Neuronal stem cell (in vitro differentiated cells): ENCODE measurements at regions not wholly inside any gene's neighbourhood (a gene's known extent, or its start where the extent isn't known, plus 50 kb on each side); places are given as distances from the start of the nearest gene placed in this dataset.

Experiments used
- DNase-seq: peaks from one replicate; pipeline ENCODE4 v3.0.0-alpha.2; 2013; ENCODE audit warnings: low spot score
- H2AFZ ChIP-seq: one replicate; pipeline ENCODE4 v1.6.1; 2013; ENCODE audit warnings: mild to moderate bottlenecking, low read length, inconsistent platforms
- H2AK5ac ChIP-seq: 2 replicates; pipeline ENCODE4 v1.6.1; 2013; ENCODE audit warnings: low read depth, mild to moderate bottlenecking, inconsistent platforms, low read length, moderate library complexity, mixed read lengths
- H2BK120ac ChIP-seq: 2 replicates; pipeline ENCODE4 v1.6.1; 2013; ENCODE audit warnings: low read depth, mild to moderate bottlenecking, inconsistent platforms, low read length, moderate library complexity, mixed read lengths
- H2BK12ac ChIP-seq: one replicate; pipeline ENCODE4 v1.6.1; 2013; ENCODE audit warnings: low read length, inconsistent platforms
- H2BK15ac ChIP-seq: 2 replicates; pipeline ENCODE4 v1.6.1; 2013; ENCODE audit warnings: mild to moderate bottlenecking, low read length, inconsistent platforms, mixed read lengths
- H2BK5ac ChIP-seq: one replicate; pipeline ENCODE4 v1.6.1; 2013; ENCODE audit warnings: inconsistent platforms, mild to moderate bottlenecking, low read length, moderate library complexity
- H3K14ac ChIP-seq: one replicate; pipeline ENCODE4 v1.6.1; 2013; ENCODE audit warnings: low read length, inconsistent platforms
- H3K18ac ChIP-seq: 2 replicates; pipeline ENCODE4 v1.6.1; 2013; ENCODE audit warnings: low read length, inconsistent platforms
- H3K23ac ChIP-seq: 2 replicates; pipeline ENCODE4 v1.6.1; 2013; ENCODE audit warnings: low read depth, mild to moderate bottlenecking, mixed read lengths, low read length, inconsistent platforms; ENCODE audit not compliant: poor library complexity
- H3K27ac ChIP-seq: replicated peaks from 3 replicates; pipeline ENCODE4 v1.5.1; 2013; ENCODE audit warnings: low read length, inconsistent platforms
- H3K27me3 ChIP-seq, 3 experiments: 2 replicates each; pipeline ENCODE4 v1.6.1; 2013; ENCODE audit warnings: low read length in 3 of 3, mild to moderate bottlenecking in 2 of 3, inconsistent platforms in 1 of 3, low read depth in 1 of 3, mixed read lengths in 1 of 3, moderate library complexity in 1 of 3; ENCODE audit not compliant: control insufficient read depth in 3 of 3, insufficient read depth in 3 of 3
- H3K36me3 ChIP-seq, 2 donors: replicated peaks in 1 of 2; 2 replicates each; pipeline ENCODE4 v1.6.1; 2013; ENCODE audit warnings: low read length in 2 of 2; ENCODE audit not compliant: control insufficient read depth in 2 of 2, insufficient read depth in 2 of 2
- H3K4ac ChIP-seq: 2 replicates; pipeline ENCODE4 v1.6.1; 2013; ENCODE audit warnings: inconsistent platforms, mild to moderate bottlenecking, low read length, moderate library complexity
- H3K4me1 ChIP-seq, 2 donors: 1 replicate in 1 of 2; 2 replicates in 1 of 2; pipeline ENCODE4 v1.6.1; 2013; ENCODE audit warnings: low read length in 2 of 2, low read depth in 1 of 2; ENCODE audit not compliant: control insufficient read depth in 2 of 2, insufficient read depth in 1 of 2
- H3K4me2 ChIP-seq: one replicate; pipeline ENCODE4 v1.6.1; 2013; ENCODE audit warnings: mild to moderate bottlenecking, low read length, inconsistent platforms; ENCODE audit not compliant: insufficient read depth, poor library complexity, severe bottlenecking
- H3K4me3 ChIP-seq, 2 donors: 2 replicates each; pipeline ENCODE4 v1.5.1; 2013; ENCODE audit warnings: low read length in 2 of 2, mild to moderate bottlenecking in 2 of 2, inconsistent platforms in 1 of 2, moderate library complexity in 1 of 2
- H3K79me1 ChIP-seq: one replicate; pipeline ENCODE4 v1.6.1; 2013; ENCODE audit warnings: low read depth, mild to moderate bottlenecking, inconsistent platforms, low read length, moderate library complexity
- H3K9ac ChIP-seq: one replicate; pipeline ENCODE4 v1.6.1; 2013; ENCODE audit warnings: mild to moderate bottlenecking, low read depth, low read length, inconsistent platforms; ENCODE audit not compliant: poor library complexity
- H3K9me3 ChIP-seq, 2 donors: replicated peaks in 1 of 2; 2 replicates each; pipeline versions ENCODE3 to v1.6.1; 2013; ENCODE audit warnings: low read length in 2 of 2, mild to moderate bottlenecking in 2 of 2, inconsistent platforms in 1 of 2, low read depth in 1 of 2, mixed read lengths in 1 of 2, moderate library complexity in 1 of 2; ENCODE audit not compliant: control insufficient read depth in 2 of 2, insufficient read depth in 1 of 2
- H4K8ac ChIP-seq: one replicate; pipeline ENCODE4 v1.6.1; 2013; ENCODE audit warnings: low read depth, mild to moderate bottlenecking, inconsistent platforms, low read length, moderate library complexity
- H4K91ac ChIP-seq: one replicate; pipeline ENCODE4 v1.6.1; 2013; ENCODE audit warnings: low read length, low read depth, mild to moderate bottlenecking, inconsistent platforms; ENCODE audit not compliant: poor library complexity
- WGBS, 2 donors: extraction: QIAGEN DNeasy Blood & Tissue Kit; methylation state at CpG; one replicate each; pipeline ENCODE4 v1.1.7; 2013; ENCODE audit warnings: missing lambda C conversion rate in 2 of 2, mixed read lengths in 1 of 2; ENCODE audit not compliant: insufficient read length in 2 of 2, insufficient replicate concordance in 1 of 2; ENCODE audit errors: extremely low coverage in 2 of 2; 5-methylcytosine and 5-hydroxymethylcytosine counted together

GRCh38 chr9:106438928-106439327 lies 424.0 kb upstream of the ZNF462 start:
- no CpG with 5 or more reads among the region's 3 CpGs for WGBS, 2 donors

DNA sequence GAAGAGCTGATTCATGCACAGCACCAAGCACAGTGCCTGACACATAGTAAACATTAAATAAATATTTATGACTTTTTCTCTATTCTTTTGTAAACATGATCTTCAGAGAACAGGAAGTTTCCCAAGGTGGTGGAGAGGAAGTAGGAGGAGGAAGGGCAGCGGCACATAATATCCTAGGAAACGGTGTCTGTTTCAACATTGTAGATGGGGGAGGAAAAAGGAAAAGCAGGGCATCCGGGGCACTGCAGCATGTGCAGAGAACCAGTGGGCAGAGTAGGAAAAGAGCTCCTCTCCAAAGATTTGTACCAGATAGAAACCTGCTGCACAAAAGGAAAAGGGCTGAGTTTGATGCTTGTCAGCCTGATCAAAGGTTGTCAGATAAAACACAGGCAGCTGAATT lies 421.7 kb upstream of the ZNF462 start:
- Histone ChIP-seq H3K36me3 (no peaks in the 10 kb centered on the region), H2BK5ac (no peak overlapping the region), H3K27me3 (no peaks in the 10 kb centered on the region), H2BK120ac (no peak overlapping the region), H3K4me3 (no peak overlapping the region), H4K91ac (no peak overlapping the region), H3K14ac (no peak overlapping the region), H2AFZ (no peak overlapping the region), H2AK5ac (no peak overlapping the region), H3K9me3 (peaks cover 0 to 3% of the 10 kb centered on the region in 2 donors), H3K23ac (no peak overlapping the region), H2BK15ac (no peak overlapping the region), H4K8ac (no peak overlapping the region), H3K4me1 (peaks cover 2 to 4% of the 10 kb centered on the region in 2 donors), H3K9ac (no peak overlapping the region), H3K79me1 (no peaks in the 10 kb centered on the region), H3K4ac (no peak overlapping the region), H3K18ac (no peak overlapping the region), H3K4me2 (no peak overlapping the region), H2BK12ac (no peak overlapping the region), H3K27ac (no peak overlapping the region)
- DNase-seq = no peak
- no CpG with 5 or more reads among the region's 3 CpGs for WGBS, 2 donors

More at GRCh38 chr9:106438928-106439327, 424.0 kb upstream of the ZNF462 start:
- Histone ChIP-seq H3K4ac (no peak overlapping the region), H4K8ac (no peak overlapping the region), H3K18ac (no peak overlapping the region), H2BK12ac (no peak overlapping the region), H3K79me1 (no peaks in the 10 kb centered on the region), H3K9ac (no peak overlapping the region), H4K91ac (no peak overlapping the region), H3K9me3 (peaks cover 0 to 3% of the 10 kb centered on the region in 2 donors), H2BK120ac (no peak overlapping the region), H3K14ac (no peak overlapping the region), H3K4me1 (peaks cover 2 to 4% of the 10 kb centered on the region in 2 donors), H3K4me3 (no peak overlapping the region), H3K23ac (no peak overlapping the region), H2AK5ac (no peak overlapping the region), H3K27ac (no peak overlapping the region), H3K4me2 (no peak overlapping the region), H2BK5ac (no peak overlapping the region), H3K27me3 (no peaks in the 10 kb centered on the region), H2BK15ac (no peak overlapping the region), H2AFZ (peak overlapping the region; percentile 26), H3K36me3 (no peaks in the 10 kb centered on the region)
- peak; percentile 1 for DNase-seq

- no peak overlapping the region for H2BK12ac ChIP-seq
- WGBS, 2 donors = no CpG with 5 or more reads among the region's 1 CpG
- H2AK5ac ChIP-seq = no peak overlapping the region
- no peak overlapping the region for H2BK120ac ChIP-seq
- no peak for DNase-seq
- no peak overlapping the region for H3K27ac ChIP-seq
- H4K91ac ChIP-seq = no peak overlapping the region
- H3K9ac ChIP-seq = no peak overlapping the region
- H3K27me3 ChIP-seq = no peaks in the 10 kb centered on the region
- no peak overlapping the region for H2BK5ac ChIP-seq
- no peaks in the 10 kb centered on the region for H3K79me1 ChIP-seq
- H3K4ac ChIP-seq = no peak overlapping the region
- no peaks in the 10 kb centered on the region for H3K36me3 ChIP-seq
- no peak overlapping the region for H3K4me3 ChIP-seq
- H4K8ac ChIP-seq = no peak overlapping the region
- no peak overlapping the region for H2AFZ ChIP-seq
- no peak overlapping the region for H3K18ac ChIP-seq
- no peak overlapping the region for H2BK15ac ChIP-seq
- no peak overlapping the region for H3K14ac ChIP-seq
- H3K23ac ChIP-seq = no peak overlapping the region
- no peak overlapping the region for H3K4me2 ChIP-seq
- peaks cover 2 to 4% of the 10 kb centered on the region in 2 donors for H3K4me1 ChIP-seq
- peaks cover 0 to 3% of the 10 kb centered on the region in 2 donors for H3K9me3 ChIP-seq
Observed at GRCh38 chr9:106443520-106443919, 419.4 kb upstream of the ZNF462 start.

GRCh38 chr9:106445107-106445506 lies 417.9 kb upstream of the ZNF462 start:
- no peak overlapping the region for H3K14ac ChIP-seq
- H2AFZ ChIP-seq = no peak overlapping the region
- H3K18ac ChIP-seq = no peak overlapping the region
- H2BK120ac ChIP-seq = no peak overlapping the region
- H3K4me2 ChIP-seq = no peak overlapping the region
- H3K36me3 ChIP-seq = no peaks in the 10 kb centered on the region
- no peaks in the 10 kb centered on the region for H3K4me1 ChIP-seq
- no peak overlapping the region for H3K23ac ChIP-seq
- H3K79me1 ChIP-seq = no peaks in the 10 kb centered on the region
- no peak overlapping the region for H3K27ac ChIP-seq
- no peak overlapping the region for H2BK5ac ChIP-seq
- no peak overlapping the region for H3K9ac ChIP-seq
- H4K91ac ChIP-seq = no peak overlapping the region
- no peak overlapping the region for H4K8ac ChIP-seq
- H3K27me3 ChIP-seq = no peaks in the 10 kb centered on the region
- H2AK5ac ChIP-seq = no peak overlapping the region
- H3K4ac ChIP-seq = no peak overlapping the region
- no peak overlapping the region for H2BK12ac ChIP-seq
- no peak overlapping the region for H3K4me3 ChIP-seq
- WGBS, 2 donors = no CpG with 5 or more reads among the region's 5 CpGs
- peaks cover 0 to 3% of the 10 kb centered on the region in 2 donors for H3K9me3 ChIP-seq
- H2BK15ac ChIP-seq = no peak overlapping the region
- DNase-seq = no peak
